Astrocyte of the spinal cord (primary cell): ENCODE measurements at regions not wholly inside any gene's neighbourhood (a gene's known extent, or its start where the extent isn't known, plus 50 kb on each side); places are given as distances from the start of the nearest gene placed in this dataset.
"Not testable (repeated sequence)": the region's sequence is repeated elsewhere in the genome, so short reads cannot be mapped to it uniquely, and the experiment has no call there.

Source experiments
- DNase-seq: peaks from one replicate; pipeline ENCODE4 v3.0.0; 2011; ENCODE audit warnings: low read depth, low spot score
- H3K4me3 ChIP-seq: 2 replicates; pipeline ENCODE4 v1.5.1; 2011; ENCODE audit warnings: low read depth, mild to moderate bottlenecking, low read length, moderate library complexity
- CTCF ChIP-seq: IDR thresholded peaks from 2 replicates; pipeline ENCODE4 v1.5.1; 2012; ENCODE audit warnings: low read depth, mild to moderate bottlenecking, low read length, inconsistent platforms
- in situ Hi-C: cut with HindIII; loops from 2 replicates; pipeline ENCODE4 v1.10.0; 2017; ENCODE audit warnings: low sequenced_read_pairs

GRCh38 chr1:99546432-99547416 lies 99.2 kb upstream of the PALMD start:
- in situ Hi-C loops: no loop called here
- no peak overlapping the region for H3K4me3 ChIP-seq
- peak; percentile 31 for DNase-seq
- TF ChIP-seq CTCF: no peak

- in situ Hi-C loops: no loop called here
- peak; percentile 65 for DNase-seq
- TF ChIP-seq CTCF: no peak
- no peak overlapping the region for H3K4me3 ChIP-seq
Observed at GRCh38 chr1:99548943-99549605, 96.8 kb upstream of the PALMD start.

- in situ Hi-C loops: no loop called here
- H3K4me3 ChIP-seq: no peak overlapping the region
- DNase-seq: no peak
- TF ChIP-seq CTCF: no peak
Observed at GRCh38 chr1:99550198-99550597, 95.7 kb upstream of the PALMD start.

GRCh38 chr1:99551812-99552614 lies 93.9 kb upstream of the PALMD start:
- no peak for DNase-seq
- in situ Hi-C loops: no loop called here
- TF ChIP-seq CTCF: no peak
- no peak overlapping the region for H3K4me3 ChIP-seq

- no peak overlapping the region for H3K4me3 ChIP-seq
- DNase-seq: no peak
- in situ Hi-C loops: no loop called here
- no peak for TF ChIP-seq CTCF
Observed at GRCh38 chr1:99553301-99553700, 92.6 kb upstream of the PALMD start.

- DNase-seq, H3K4me3 ChIP-seq, in situ Hi-C loops: not testable (repeated sequence)
Observed at GRCh38 chr1:99553819-99554218, 92.1 kb upstream of the PALMD start.
